ENCODE measurements at regions not wholly inside any gene's neighbourhood (a gene's known extent, or its start where the extent isn't known, plus 50 kb on each side); places are given as distances from the start of the nearest gene placed in this dataset.
"Not testable (repeated sequence)": the region's sequence is repeated elsewhere in the genome, so short reads cannot be mapped to it uniquely, and the experiment has no call there.

GRCh38 chr2:16061441-16062217 lies 121.3 kb downstream of the MYCN start:
- Mint-ChIP-seq H3K9me3 (peaks cover 5 to 13% (median 10%) of the 10 kb centered on the region in 3 donors), H3K27me3 (no peaks in the 10 kb centered on the region), H3K4me3 (no peak overlapping the region)

GRCh38 chr2:16060936-16061338 lies 120.6 kb downstream of the MYCN start:
- Mint-ChIP-seq H3K27ac (no peak overlapping the region), H3K4me3 (no peak overlapping the region), H3K4me1 (peaks cover 0 to 1% (median 0%) of the 10 kb centered on the region in 3 donors), H3K27me3 (no peaks in the 10 kb centered on the region), H3K36me3 (no peaks in the 10 kb centered on the region), H3K9me3 (peaks cover 5 to 13% (median 10%) of the 10 kb centered on the region in 3 donors)

More at GRCh38 chr2:16061441-16062217, 121.3 kb downstream of the MYCN start:
- Mint-ChIP-seq H3K36me3 (no peaks in the 10 kb centered on the region), H3K4me1 (peaks cover 0 to 1% (median 0%) of the 10 kb centered on the region in 3 donors), H3K27ac (no peak overlapping the region)

- Mint-ChIP-seq H3K9me3 (peaks cover 5 to 13% (median 10%) of the 10 kb centered on the region in 3 donors), H3K4me1 (peaks cover 0 to 1% (median 0%) of the 10 kb centered on the region in 3 donors), H3K27me3 (no peaks in the 10 kb centered on the region), H3K4me3 (no peak overlapping the region), H3K27ac (no peak overlapping the region), H3K36me3 (no peaks in the 10 kb centered on the region)
Measured at GRCh38 chr2:16060125-16060935, 120.0 kb downstream of the MYCN start.

- peaks cover 2 to 13% (median 10%) of the 10 kb centered on the region in 3 donors for H3K9me3 Mint-ChIP-seq
- peaks cover 0 to 1% (median 0%) of the 10 kb centered on the region in 3 donors for H3K4me1 Mint-ChIP-seq
- no peak overlapping the region for H3K4me3 Mint-ChIP-seq
- H3K36me3 Mint-ChIP-seq, result no peaks in the 10 kb centered on the region
- no peak overlapping the region for H3K27ac Mint-ChIP-seq
- no peaks in the 10 kb centered on the region for H3K27me3 Mint-ChIP-seq
Measured at GRCh38 chr2:16059393-16060016, 119.2 kb downstream of the MYCN start.

- H3K36me3 Mint-ChIP-seq, result no peaks in the 10 kb centered on the region
- H3K9me3 Mint-ChIP-seq, result peaks cover 2 to 10% (median 9%) of the 10 kb centered on the region in 3 donors
- H3K27ac Mint-ChIP-seq, result no peak overlapping the region
- no peak overlapping the region for H3K4me3 Mint-ChIP-seq
- H3K27me3 Mint-ChIP-seq, result no peaks in the 10 kb centered on the region
- peaks cover 0 to 1% (median 0%) of the 10 kb centered on the region in 3 donors for H3K4me1 Mint-ChIP-seq
Measured at GRCh38 chr2:16058747-16059358, 118.5 kb downstream of the MYCN start.

GRCh38 chr2:16058256-16058655 lies 117.9 kb downstream of the MYCN start:
- no peaks in the 10 kb centered on the region for H3K36me3 Mint-ChIP-seq
- no peak overlapping the region for H3K4me3 Mint-ChIP-seq
- H3K27me3 Mint-ChIP-seq, result no peaks in the 10 kb centered on the region
- H3K9me3 Mint-ChIP-seq, result peaks cover 0 to 7% (median 6%) of the 10 kb centered on the region in 3 donors
- H3K4me1 Mint-ChIP-seq, result peaks cover 0 to 1% (median 0%) of the 10 kb centered on the region in 3 donors
- H3K27ac Mint-ChIP-seq, result no peak overlapping the region

- Mint-ChIP-seq H3K4me1 (peaks cover 0 to 1% (median 0%) of the 10 kb centered on the region in 3 donors), H3K4me3 (no peak overlapping the region), H3K9me3 (peaks cover 0 to 7% (median 6%) of the 10 kb centered on the region in 3 donors), H3K27ac (no peak overlapping the region), H3K27me3 (no peaks in the 10 kb centered on the region), H3K36me3 (no peaks in the 10 kb centered on the region)
Measured at GRCh38 chr2:16057661-16058060, 117.3 kb downstream of the MYCN start.

GRCh38 chr2:16055848-16056580 lies 115.7 kb downstream of the MYCN start:
- peak overlapping the region in 1 of 3 donors; percentile 25 for H3K27ac Mint-ChIP-seq
- peaks cover 0 to 1% (median 0%) of the 10 kb centered on the region in 3 donors for H3K4me1 Mint-ChIP-seq
- H3K4me3 Mint-ChIP-seq, result peak overlapping the region in 1 of 4 donors; percentile 56
- H3K36me3 Mint-ChIP-seq, result no peaks in the 10 kb centered on the region
- peaks cover 0 to 7% (median 0%) of the 10 kb centered on the region in 3 donors for H3K9me3 Mint-ChIP-seq
- no peaks in the 10 kb centered on the region for H3K27me3 Mint-ChIP-seq

- Mint-ChIP-seq H3K9me3 (peaks cover 0 to 5% (median 0%) of the 10 kb centered on the region in 3 donors), H3K27me3 (peaks cover 2% of the 10 kb centered on the region), H3K4me3 (no peak overlapping the region), H3K36me3 (no peaks in the 10 kb centered on the region), H3K4me1 (peaks cover 0 to 2% (median 1%) of the 10 kb centered on the region in 3 donors), H3K27ac (no peak overlapping the region)
Measured at GRCh38 chr2:16053437-16054257, 113.3 kb downstream of the MYCN start.

GRCh38 chr2:16052571-16053052 lies 112.3 kb downstream of the MYCN start:
- not testable (repeated sequence) for H3K27ac Mint-ChIP-seq, H3K4me1 Mint-ChIP-seq, H3K4me3 Mint-ChIP-seq, H3K9me3 Mint-ChIP-seq, H3K27me3 Mint-ChIP-seq, H3K36me3 Mint-ChIP-seq

GRCh38 chr2:16051841-16052564 lies 111.7 kb downstream of the MYCN start:
- H3K4me1 Mint-ChIP-seq, result peaks cover 0 to 2% (median under 1%) of the 10 kb centered on the region in 3 donors
- H3K27me3 Mint-ChIP-seq, result peaks cover 2% of the 10 kb centered on the region
- H3K9me3 Mint-ChIP-seq, result peaks cover 0 to 2% (median 0%) of the 10 kb centered on the region in 3 donors
- H3K27ac Mint-ChIP-seq, result no peak overlapping the region
- no peak overlapping the region for H3K4me3 Mint-ChIP-seq
- no peaks in the 10 kb centered on the region for H3K36me3 Mint-ChIP-seq

- Mint-ChIP-seq H3K36me3 (no peaks in the 10 kb centered on the region), H3K4me1 (peaks cover 0 to 2% (median 0%) of the 10 kb centered on the region in 3 donors), H3K27ac (no peak overlapping the region), H3K27me3 (peaks cover 2% of the 10 kb centered on the region), H3K9me3 (peaks cover 0 to 6% (median 2%) of the 10 kb centered on the region in 3 donors), H3K4me3 (no peak overlapping the region)
Measured at GRCh38 chr2:16050908-16051489, 110.6 kb downstream of the MYCN start.
